WTC11 (cell line): ENCODE measurements at regions not wholly inside any gene's neighbourhood (a gene's known extent, or its start where the extent isn't known, plus 50 kb on each side); places are given as distances from the start of the nearest gene placed in this dataset.

Source experiments
- ATF6 ChIP-seq: sonication (generic); formaldehyde crosslinking; IDR thresholded peaks from 2 replicates; pipeline ENCODE4 v1.8.1; 2023; ENCODE audit warnings: mild to moderate bottlenecking, missing genetic modification reagents
- CREB1 ChIP-seq: sonication (generic); formaldehyde crosslinking; IDR thresholded peaks from 2 replicates; pipeline ENCODE4 v1.8.0; 2023; ENCODE audit warnings: mild to moderate bottlenecking, missing genetic modification reagents
- FOXP4 ChIP-seq: sonication (generic); formaldehyde crosslinking; IDR thresholded peaks from 2 replicates; pipeline ENCODE4 v1.8.0; 2022; ENCODE audit warnings: mild to moderate bottlenecking, missing genetic modification reagents
- TEAD4 ChIP-seq: sonication (generic); formaldehyde crosslinking; IDR thresholded peaks from 2 replicates; pipeline ENCODE4 v1.8.0; 2022; ENCODE audit warnings: mild to moderate bottlenecking, missing genetic modification reagents
- ZNF416 ChIP-seq: fragments of 250-450 bp; sonication (Bioruptor Pico); IDR thresholded peaks from 2 replicates; pipeline ENCODE4 v1.9.0; 2021; ENCODE audit warnings: mild to moderate bottlenecking, inconsistent platforms
- TF ChIP-seq, protein P1 (sequence below): fragments of 200-600 bp; IDR thresholded peaks from 2 replicates; pipeline ENCODE4 v1.8.0; 2022; ENCODE audit warnings: antibody characterized with exemption

GRCh38 chr2:11031876-11032275 lies 120.1 kb downstream of the KCNF1 start:
- TF ChIP-seq FOXP4 (CRISPR knock-in tag) (no peak), CREB1 (CRISPR knock-in tag) (no peak), TEAD4 (CRISPR knock-in tag) (no peak), ZNF416 (CRISPR knock-in tag) (no peak), ATF6 (CRISPR knock-in tag) (no peak)
- TF ChIP-seq, protein P1, sequence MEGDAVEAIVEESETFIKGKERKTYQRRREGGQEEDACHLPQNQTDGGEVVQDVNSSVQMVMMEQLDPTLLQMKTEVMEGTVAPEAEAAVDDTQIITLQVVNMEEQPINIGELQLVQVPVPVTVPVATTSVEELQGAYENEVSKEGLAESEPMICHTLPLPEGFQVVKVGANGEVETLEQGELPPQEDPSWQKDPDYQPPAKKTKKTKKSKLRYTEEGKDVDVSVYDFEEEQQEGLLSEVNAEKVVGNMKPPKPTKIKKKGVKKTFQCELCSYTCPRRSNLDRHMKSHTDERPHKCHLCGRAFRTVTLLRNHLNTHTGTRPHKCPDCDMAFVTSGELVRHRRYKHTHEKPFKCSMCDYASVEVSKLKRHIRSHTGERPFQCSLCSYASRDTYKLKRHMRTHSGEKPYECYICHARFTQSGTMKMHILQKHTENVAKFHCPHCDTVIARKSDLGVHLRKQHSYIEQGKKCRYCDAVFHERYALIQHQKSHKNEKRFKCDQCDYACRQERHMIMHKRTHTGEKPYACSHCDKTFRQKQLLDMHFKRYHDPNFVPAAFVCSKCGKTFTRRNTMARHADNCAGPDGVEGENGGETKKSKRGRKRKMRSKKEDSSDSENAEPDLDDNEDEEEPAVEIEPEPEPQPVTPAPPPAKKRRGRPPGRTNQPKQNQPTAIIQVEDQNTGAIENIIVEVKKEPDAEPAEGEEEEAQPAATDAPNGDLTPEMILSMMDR: no peak
